DOHH2 (cell line): ENCODE measurements at regions not wholly inside any gene's neighbourhood (a gene's known extent, or its start where the extent isn't known, plus 50 kb on each side); places are given as distances from the start of the nearest gene placed in this dataset.

Source experiments
- CTCF ChIP-seq: fragments of 200-600 bp; sonication (generic); IDR thresholded peaks from one replicate; pipeline ENCODE4 v1.5.1; 2014; ENCODE audit warnings: antibody characterized with exemption, mild to moderate bottlenecking, low read depth, low read length; ENCODE audit not compliant: poor library complexity, severe bottlenecking
- EZH2phosphoT487 ChIP-seq: fragments of 200-600 bp; sonication (generic); IDR thresholded peaks from 2 replicates; pipeline ENCODE4 v1.6.1; 2017; ENCODE audit warnings: borderline replicate concordance, mild to moderate bottlenecking, antibody characterized with exemption, low read length, moderate library complexity, mixed read lengths

DNA sequence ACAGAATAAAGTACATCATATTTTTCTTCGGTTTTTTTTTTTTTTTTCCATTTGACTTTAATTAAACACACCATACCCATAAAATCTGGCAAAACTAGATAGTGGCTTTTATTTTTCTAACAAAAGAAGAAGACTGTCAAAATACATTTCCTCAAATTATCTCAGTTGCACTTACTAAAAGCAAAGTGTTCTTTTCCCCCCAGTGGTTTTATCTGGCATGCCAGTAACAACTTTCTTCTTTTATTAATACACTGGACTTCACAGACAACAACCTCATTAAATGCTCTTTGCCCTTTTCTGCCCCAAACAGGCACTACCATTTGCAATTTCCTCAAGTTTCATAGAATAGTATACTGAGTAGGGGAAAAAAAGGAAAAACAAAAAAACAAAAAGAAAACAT lies 1792.3 kb downstream of the EFNA5 start:
- no peak for TF ChIP-seq CTCF
- no peak for TF ChIP-seq EZH2phosphoT487
